ENCODE measurements at regions not wholly inside any gene's neighbourhood (a gene's known extent, or its start where the extent isn't known, plus 50 kb on each side); places are given as distances from the start of the nearest gene placed in this dataset.

DNA sequence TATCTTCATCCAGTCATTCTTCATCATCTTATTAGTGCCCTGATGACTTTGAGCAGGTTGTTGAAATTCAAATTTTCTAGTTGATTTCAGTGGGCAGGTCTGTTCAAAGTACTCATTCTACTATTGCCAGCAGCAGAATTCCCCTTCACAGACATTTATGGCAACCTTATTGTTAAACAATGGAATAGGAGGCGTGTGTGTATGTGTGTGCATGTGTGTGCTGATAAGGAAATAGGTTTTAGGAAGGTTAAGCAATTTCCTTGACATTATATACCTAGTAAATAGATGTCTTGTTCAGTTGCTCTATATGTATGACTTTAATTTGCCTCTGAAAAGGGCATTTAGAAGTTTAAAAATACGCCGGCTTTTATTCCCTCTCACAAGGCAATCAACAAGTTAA, 601.4 kb upstream of the CA10 start:
- Histone ChIP-seq H3K27ac (ENCODE audit: insufficient read depth, low read length) (no peak overlapping the region), H3K27me3 (ENCODE audit: control insufficient read depth, insufficient read depth, low read length) (no peaks in the 10 kb centered on the region), H4K20me1 (ENCODE audit: insufficient read depth, low read length) (no peaks in the 10 kb centered on the region), H4K91ac (ENCODE audit: insufficient read depth, low read depth, low read length) (no peak overlapping the region), H2AK5ac (ENCODE audit: low read depth, low read length) (no peak overlapping the region), H2AFZ (replicated peaks; ENCODE audit: low read length, poor library complexity) (no peak overlapping the region), H3K14ac (replicated peaks; ENCODE audit: low read depth, low read length) (no peak overlapping the region), H3K4ac (ENCODE audit: low read depth, low read length) (no peak overlapping the region), H3K9me3 (ENCODE audit: control insufficient read depth, insufficient read depth, low read length) (peaks cover 13% of the 10 kb centered on the region), H3K4me3 (ENCODE audit: insufficient read depth, low read depth, low read length) (no peak overlapping the region), H2BK20ac (ENCODE audit: low read depth, low read length) (no peak overlapping the region), H3K4me2 (ENCODE audit: low read depth, low read length) (no peak overlapping the region), H3K36me3 (ENCODE audit: control insufficient read depth, insufficient read depth, low read length) (no peaks in the 10 kb centered on the region), H4K8ac (ENCODE audit: low read depth in 2 of 2, low read length in 2 of 2) (no peak overlapping the region), H2BK5ac (ENCODE audit: low read depth, low read length, poor library complexity, severe bottlenecking) (no peak overlapping the region), H2AK9ac (replicated peaks; ENCODE audit: low read depth, low read length, poor library complexity) (no peak overlapping the region), H3K56ac (ENCODE audit: extremely low read depth, insufficient read depth, low read length) (no peak overlapping the region), H3K9me1 (ENCODE audit: insufficient read depth, low read length) (no peaks in the 10 kb centered on the region), H4K5ac (ENCODE audit: low read depth, low read length) (no peak overlapping the region), H2BK120ac (ENCODE audit: low read depth, low read length) (no peak overlapping the region), H3K23ac (ENCODE audit: low read depth, low read length) (no peak overlapping the region), H3K79me1 (ENCODE audit: low read depth in 1 of 2, low read length in 2 of 2) (no peaks in the 10 kb centered on the region), H3K9ac (ENCODE audit: low read depth, low read length) (no peak overlapping the region), H3K18ac (ENCODE audit: low read depth, low read length) (no peak overlapping the region), H3K4me1 (ENCODE audit: control insufficient read depth, insufficient read depth, low read length) (no peaks in the 10 kb centered on the region), H2BK15ac (ENCODE audit: low read depth, low read length) (no peak overlapping the region)
- dilution Hi-C loops (cut with HindIII; ENCODE audit: low sequenced_read_pairs, unreplicated experiment) (no loop called here), in situ Hi-C loops (cut with MboI; ENCODE audit: low sequenced_read_pairs) (no loop called here), intact Hi-C loops (cut with micrococcal nuclease) (no loop called here)
- no CpG with 5 or more reads among the region's 3 CpGs for WGBS, 2 experiments (ENCODE audit: extremely low coverage in 2 of 2, insufficient read length in 1 of 2)
- BruUV-seq (replicated peaks) = no TSS peak
- TF ChIP-seq POLR2A (IDR thresholded peaks at IDR 0.05; ENCODE audit: low read depth, low read length) (no peak), RCOR1 (IDR thresholded peaks at IDR 0.05; ENCODE audit: insufficient replicate concordance, low read length) (no peak), SMC3 (IDR thresholded peaks at IDR 0.05; ENCODE audit: low read depth, low read length) (no peak), CHD1 (IDR thresholded peaks at IDR 0.05; ENCODE audit: low read depth, low read length) (no peak), MXI1 (IDR thresholded peaks at IDR 0.05; ENCODE audit: borderline replicate concordance, low read depth, low read length) (no peak), RAD21 (IDR thresholded peaks at IDR 0.05; ENCODE audit: low read length) (no peak), BHLHE40 (IDR thresholded peaks at IDR 0.05; ENCODE audit: low read depth, low read length) (no peak), FOS (IDR thresholded peaks at IDR 0.05; ENCODE audit: low read depth, low read length) (no peak), MAFK (IDR thresholded peaks at IDR 0.05; ENCODE audit: low read depth, low read length) (no peak), MAZ (IDR thresholded peaks at IDR 0.05; ENCODE audit: borderline replicate concordance, low read depth, low read length) (no peak), NFE2L2 (IDR thresholded peaks at IDR 0.05; ENCODE audit: low read depth, low read length) (no peak), RFX5 (IDR thresholded peaks at IDR 0.05; ENCODE audit: low read depth, low read length) (no peak), CEBPB (IDR thresholded peaks at IDR 0.05; ENCODE audit: low read depth, low read length) (no peak)
- TF ChIP-seq, protein P1, sequence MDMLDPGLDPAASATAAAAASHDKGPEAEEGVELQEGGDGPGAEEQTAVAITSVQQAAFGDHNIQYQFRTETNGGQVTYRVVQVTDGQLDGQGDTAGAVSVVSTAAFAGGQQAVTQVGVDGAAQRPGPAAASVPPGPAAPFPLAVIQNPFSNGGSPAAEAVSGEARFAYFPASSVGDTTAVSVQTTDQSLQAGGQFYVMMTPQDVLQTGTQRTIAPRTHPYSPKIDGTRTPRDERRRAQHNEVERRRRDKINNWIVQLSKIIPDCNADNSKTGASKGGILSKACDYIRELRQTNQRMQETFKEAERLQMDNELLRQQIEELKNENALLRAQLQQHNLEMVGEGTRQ (IDR thresholded peaks at IDR 0.05; ENCODE audit: low read depth, low read length) = no peak
- TF ChIP-seq, protein P2, sequence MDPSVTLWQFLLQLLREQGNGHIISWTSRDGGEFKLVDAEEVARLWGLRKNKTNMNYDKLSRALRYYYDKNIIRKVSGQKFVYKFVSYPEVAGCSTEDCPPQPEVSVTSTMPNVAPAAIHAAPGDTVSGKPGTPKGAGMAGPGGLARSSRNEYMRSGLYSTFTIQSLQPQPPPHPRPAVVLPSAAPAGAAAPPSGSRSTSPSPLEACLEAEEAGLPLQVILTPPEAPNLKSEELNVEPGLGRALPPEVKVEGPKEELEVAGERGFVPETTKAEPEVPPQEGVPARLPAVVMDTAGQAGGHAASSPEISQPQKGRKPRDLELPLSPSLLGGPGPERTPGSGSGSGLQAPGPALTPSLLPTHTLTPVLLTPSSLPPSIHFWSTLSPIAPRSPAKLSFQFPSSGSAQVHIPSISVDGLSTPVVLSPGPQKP (IDR thresholded peaks at IDR 0.05; ENCODE audit: borderline replicate concordance, low read depth, low read length) = no peak
- TF ChIP-seq, protein P3, sequence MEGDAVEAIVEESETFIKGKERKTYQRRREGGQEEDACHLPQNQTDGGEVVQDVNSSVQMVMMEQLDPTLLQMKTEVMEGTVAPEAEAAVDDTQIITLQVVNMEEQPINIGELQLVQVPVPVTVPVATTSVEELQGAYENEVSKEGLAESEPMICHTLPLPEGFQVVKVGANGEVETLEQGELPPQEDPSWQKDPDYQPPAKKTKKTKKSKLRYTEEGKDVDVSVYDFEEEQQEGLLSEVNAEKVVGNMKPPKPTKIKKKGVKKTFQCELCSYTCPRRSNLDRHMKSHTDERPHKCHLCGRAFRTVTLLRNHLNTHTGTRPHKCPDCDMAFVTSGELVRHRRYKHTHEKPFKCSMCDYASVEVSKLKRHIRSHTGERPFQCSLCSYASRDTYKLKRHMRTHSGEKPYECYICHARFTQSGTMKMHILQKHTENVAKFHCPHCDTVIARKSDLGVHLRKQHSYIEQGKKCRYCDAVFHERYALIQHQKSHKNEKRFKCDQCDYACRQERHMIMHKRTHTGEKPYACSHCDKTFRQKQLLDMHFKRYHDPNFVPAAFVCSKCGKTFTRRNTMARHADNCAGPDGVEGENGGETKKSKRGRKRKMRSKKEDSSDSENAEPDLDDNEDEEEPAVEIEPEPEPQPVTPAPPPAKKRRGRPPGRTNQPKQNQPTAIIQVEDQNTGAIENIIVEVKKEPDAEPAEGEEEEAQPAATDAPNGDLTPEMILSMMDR (conservative IDR thresholded peaks at IDR 0.05; ENCODE audit: low read depth, low read length) = no peak
- ChIA-PET CTCF (no interaction called here), POLR2A (ENCODE audit: unreplicated experiment) (interaction anchor here (0.5 to 0.6 kb wide), 2 partner anchors 217 to 433 kb away, joined by 3 to 8 read pairs; no protein-coding TSS in a partner anchor)
- ATAC-seq (ENCODE audit: low read depth) (no peak), DNase-seq (no peak)

Data from IMR-90 (cell line).